DMS79 (cell line): ENCODE measurements at regions not wholly inside any gene's neighbourhood (a gene's known extent, or its start where the extent isn't known, plus 50 kb on each side); places are given as distances from the start of the nearest gene placed in this dataset.
"Not testable (repeated sequence)": the region's sequence is repeated elsewhere in the genome, so short reads cannot be mapped to it uniquely, and the experiment has no call there.

Experiments used
- DNase-seq: peaks from one replicate; lab custom pipeline; 2025; lab: John Stamatoyannopoulos, UW

DNA sequence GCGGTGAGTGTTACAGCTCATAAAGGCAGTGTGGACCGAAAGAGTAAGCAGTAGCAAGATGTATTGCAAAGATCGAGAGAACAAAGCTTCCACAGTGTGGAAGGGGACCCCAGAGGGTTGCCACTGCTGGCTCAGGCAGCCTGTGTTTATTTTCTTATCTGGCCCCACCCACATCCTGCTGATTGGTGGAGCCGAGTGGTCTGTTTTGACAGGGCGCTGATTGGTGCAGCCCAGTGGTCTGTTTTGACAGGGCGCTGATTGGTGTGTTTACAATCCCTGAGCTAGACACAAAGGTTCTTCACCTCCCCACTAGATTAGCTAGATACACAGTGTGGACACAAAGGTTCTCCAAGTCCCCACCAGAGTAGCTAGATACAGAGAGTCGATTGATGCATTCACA is 747.8 kb upstream of the NRXN1 start:
- not testable (repeated sequence) for DNase-seq

DNA sequence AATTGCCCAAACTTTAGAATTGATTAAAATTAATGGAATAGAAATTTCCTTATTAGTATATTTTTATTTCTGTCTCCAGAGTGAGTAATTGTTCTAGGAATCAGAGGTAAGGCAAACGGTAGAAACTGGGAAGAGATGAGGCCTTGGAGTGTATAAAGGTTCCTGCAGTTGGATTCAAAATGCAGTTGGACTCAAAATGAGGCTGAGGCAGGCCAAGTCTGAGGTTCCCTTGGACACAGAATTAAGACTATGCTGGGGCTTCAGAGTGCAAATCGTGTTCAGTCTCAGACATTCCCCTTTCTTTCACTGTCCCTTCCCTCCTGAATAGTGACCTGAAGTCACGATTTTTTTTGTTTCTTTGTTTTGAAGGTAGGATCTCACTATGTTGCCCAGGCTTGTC is 746.9 kb upstream of the NRXN1 start:
- no peak for DNase-seq

DNA sequence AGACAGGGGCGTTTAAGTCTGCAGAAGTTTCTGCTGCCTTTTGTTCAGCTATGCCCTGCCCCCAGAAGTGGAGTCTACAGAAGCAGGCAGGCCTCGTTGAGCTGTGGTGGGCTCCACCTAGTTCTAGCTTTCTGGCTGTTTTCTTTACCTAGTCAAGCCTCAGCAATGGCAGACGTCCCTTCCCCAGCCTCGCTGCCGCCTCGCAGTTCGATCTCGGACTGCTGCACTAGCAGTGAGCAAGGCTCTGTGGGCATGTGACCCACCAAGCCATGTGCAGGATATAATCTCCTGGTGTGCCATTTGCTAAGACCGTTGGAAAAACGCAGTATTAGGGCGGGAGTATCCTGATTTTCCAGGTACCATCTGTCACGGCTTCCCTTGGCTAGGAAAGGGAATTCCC is 742.7 kb upstream of the NRXN1 start:
- DNase-seq = not testable (repeated sequence)

DNA sequence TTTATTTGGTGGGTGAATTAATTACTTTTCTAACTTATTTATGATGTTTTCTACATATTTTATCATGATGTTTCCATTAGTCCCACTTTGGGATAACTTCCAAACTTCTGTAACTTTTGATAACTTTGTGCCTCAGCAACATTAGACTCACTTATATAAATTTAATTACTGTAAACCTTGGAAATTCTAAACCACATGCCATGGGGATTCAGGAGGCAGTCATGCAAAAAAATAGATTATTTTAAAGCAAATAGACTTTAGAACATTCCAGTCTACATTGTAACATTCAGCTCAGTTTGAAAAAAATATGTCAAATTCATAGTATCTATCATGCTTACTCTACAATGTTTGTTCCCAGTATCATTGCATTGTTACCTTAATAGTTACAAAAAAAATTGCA is 728.5 kb upstream of the NRXN1 start:
- DNase-seq = no peak

DNA sequence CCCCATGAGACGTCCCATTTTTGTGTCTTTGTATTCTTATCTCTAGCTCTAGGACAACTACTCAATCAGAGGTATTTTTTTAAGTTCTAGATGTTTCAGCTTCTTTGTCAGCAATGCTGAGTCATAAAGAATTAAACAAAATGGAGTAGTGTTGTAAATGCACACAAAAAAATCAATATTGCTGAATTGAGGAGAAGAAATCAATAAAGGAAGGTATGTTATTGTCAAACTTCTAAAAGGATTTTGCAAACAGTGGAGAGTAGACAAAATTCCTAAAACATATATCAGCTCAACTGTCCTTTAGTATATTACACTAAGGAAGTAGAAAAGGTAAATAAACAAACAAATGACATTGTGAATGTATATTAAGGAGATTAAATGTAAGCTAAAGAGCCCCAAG is 726.1 kb upstream of the NRXN1 start:
- no peak for DNase-seq

GRCh38 chr2:51734115-51734514 is 702.2 kb upstream of the NRXN1 start:
- no peak for DNase-seq

GRCh38 chr2:51723691-51724090 is 691.8 kb upstream of the NRXN1 start:
- no peak for DNase-seq

GRCh38 chr2:51722311-51722710 is 690.4 kb upstream of the NRXN1 start:
- no peak for DNase-seq

GRCh38 chr2:51720826-51721225 is 688.9 kb upstream of the NRXN1 start:
- DNase-seq = no peak

DNA sequence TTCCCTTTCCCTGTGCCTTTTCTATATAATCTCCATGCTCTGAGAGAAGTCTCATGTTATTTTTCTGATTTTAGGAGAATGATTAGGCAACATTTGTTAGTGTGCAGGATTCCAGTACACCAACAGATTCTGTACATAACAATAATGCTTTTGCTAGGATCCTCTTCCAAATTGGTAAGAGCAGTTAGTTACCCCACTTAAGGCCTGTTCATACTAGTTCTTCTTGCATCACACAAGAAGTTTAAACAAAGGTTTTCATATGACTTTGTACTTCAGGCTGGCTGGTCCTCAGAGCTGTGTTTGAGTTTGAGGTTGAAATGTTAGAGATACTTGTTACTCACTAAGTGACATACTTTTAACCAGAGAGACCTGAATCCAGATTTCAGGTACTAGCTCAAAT is 686.9 kb upstream of the NRXN1 start:
- DNase-seq = no peak

GRCh38 chr2:51717312-51717711 is 685.4 kb upstream of the NRXN1 start:
- DNase-seq = no peak

- no peak for DNase-seq
These were observed 679.8 kb upstream of the NRXN1 start for GRCh38 chr2:51711766-51712165.

GRCh38 chr2:51710222-51710621 is 678.3 kb upstream of the NRXN1 start:
- DNase-seq = no peak

- no peak for DNase-seq
These were observed 675.7 kb upstream of the NRXN1 start for GRCh38 chr2:51707625-51708024.

DNA sequence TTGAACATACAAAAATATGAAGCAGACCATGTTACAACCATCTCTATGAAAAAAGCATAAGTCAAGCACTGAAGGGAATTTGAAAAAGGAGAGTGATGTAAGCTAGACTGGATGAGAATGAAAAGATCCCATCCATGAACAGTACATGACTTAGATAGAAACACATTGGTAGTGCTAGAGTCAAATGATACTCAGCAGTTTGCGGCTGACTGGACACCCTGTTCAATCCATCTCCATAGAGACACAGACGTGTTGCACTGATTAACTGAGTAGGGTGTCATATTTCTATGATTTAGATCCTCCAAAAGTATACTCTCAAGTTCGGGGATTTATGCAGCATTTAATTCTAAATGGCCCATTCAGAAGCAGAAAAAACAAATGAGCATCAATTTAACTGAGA is 674.3 kb upstream of the NRXN1 start:
- DNase-seq = peak; percentile 20

- no peak for DNase-seq
These were observed 673.5 kb upstream of the NRXN1 start for GRCh38 chr2:51705417-51705816.

DNA sequence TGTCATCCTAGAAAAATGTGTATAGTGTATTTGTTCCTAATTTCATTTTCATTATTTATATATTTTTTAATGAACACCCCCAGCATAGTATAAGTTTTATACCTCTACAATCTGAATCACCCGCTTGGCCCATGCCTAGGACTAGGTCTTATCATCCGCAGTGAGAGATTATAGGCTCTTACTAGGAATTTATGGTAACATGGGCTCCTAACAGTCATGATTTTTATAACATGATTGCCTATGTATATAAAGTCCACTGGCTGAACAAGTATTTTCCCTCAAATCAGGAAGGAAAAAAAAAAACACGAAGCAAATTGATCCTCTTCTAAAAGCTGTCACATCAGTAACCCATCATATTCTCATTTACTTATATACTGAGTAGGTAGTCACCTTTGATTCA is 666.1 kb upstream of the NRXN1 start:
- no peak for DNase-seq

DNA sequence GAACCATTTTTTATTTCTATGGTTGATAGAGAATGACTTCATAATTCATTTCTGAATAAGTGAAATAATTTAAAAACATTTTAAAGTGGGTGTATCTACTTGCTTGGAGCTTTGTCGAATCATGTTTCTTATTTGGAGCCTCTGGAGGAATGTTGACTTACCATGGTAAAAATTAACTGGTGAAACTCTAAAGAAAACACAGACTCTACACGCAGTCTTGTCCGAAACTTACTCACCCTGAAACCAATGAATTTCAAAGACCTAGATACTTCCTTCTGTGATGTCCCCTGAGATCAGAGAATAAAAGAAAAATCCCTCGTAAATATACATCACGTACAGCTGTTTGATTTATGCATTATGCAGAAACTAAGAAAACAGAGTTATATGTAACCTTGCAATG is 665.2 kb upstream of the NRXN1 start:
- DNase-seq = no peak

DNA sequence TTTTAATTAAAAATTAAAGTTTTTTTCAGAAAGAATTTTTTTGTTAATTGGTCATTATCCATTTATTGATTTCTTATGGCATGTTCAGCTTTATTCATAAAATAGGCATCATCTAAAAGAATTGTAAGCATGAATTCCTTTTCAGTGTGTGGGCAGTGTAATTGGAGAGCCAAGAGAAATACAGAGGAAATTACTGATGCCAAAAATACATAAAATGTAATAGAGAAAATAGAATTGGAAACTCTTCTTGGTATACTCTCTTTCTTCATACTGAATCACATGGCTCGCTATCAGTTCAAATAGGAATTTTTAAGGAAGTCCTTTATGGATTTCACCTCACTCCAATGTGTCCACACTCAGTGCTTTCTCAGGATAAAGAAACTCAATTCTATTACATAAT is 663.6 kb upstream of the NRXN1 start:
- DNase-seq = no peak

- DNase-seq = no peak
These were observed 661.7 kb upstream of the NRXN1 start for GRCh38 chr2:51693640-51694039.

DNA sequence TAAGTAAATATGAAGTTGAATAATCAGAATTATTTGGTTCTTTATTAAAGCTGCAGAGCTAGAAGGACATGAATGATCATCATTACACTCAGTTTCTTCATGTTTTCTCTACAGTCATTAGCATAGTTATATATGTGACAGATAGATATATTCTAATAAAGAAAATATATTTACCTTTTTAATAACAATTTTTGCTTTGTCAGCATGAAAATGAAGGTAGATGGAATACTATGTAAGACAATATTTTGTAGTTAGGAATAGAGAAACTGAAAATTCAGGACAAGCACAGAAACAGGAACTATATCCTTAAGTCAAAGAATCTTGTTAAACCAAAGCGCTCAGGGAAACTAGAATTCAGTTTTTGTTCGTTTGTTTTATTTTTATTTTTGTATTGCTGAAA is 649.9 kb upstream of the NRXN1 start:
- DNase-seq = no peak

DNA sequence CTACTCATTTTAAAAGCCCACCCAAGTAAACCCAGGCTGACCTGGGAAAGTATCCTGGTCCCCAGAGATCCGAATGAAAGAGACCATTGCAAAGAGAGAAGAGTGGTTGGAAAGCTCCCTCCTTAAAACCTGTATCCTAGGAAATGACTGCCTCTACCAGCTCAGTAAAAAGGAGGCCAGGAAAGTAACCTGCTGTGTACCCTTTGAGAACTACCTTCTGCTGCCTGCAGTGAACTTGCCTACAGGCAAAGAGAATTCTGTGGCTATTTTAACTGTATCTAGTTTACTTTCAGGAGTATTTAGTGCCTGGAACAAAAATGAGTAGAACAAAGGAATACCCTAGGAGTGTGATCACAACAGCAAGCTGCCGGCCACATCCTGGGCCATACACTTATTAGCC is 641.7 kb upstream of the NRXN1 start:
- no peak for DNase-seq

DNA sequence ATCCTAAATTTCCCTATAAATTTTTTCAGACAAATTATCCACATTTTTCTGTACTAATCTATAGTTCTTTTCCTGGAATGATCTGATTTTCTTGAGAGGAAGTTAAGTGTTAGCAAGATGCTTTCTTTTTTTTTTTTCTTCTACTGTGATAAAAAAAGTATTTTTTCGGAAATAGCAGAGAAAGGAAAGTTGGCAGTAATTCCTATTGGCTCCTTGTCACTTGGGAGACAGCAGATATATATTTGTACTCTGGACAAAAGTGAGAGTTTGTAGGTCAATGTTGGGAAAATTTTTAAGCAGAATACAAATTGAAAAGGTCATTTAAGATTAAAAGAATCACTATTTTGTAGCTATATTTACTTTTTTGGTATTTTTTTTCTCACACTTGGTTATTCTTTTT is 635.7 kb upstream of the NRXN1 start:
- DNase-seq = no peak

DNA sequence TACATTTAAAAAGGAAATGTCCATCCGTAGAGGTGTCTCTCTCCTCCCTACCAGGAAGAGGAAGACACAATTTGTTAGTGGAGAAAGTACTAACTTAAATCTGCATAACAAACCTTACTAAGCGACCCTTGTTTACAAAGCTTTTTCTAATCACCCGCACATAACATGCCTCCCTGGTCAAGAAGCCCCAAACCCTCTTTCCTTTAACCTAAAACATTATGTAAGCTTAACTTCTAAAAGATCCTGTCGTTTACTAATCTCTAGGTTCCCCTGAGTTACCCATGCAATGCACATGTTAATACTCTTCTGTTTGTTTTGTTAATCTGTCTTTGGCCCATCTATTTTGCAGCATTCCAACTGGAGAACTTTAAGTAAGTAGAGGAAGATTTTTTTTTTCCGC is 630.3 kb upstream of the NRXN1 start:
- DNase-seq = no peak

GRCh38 chr2:51657849-51658248 is 625.9 kb upstream of the NRXN1 start:
- no peak for DNase-seq
